GM12878 (cell line): ENCODE measurements at regions not wholly inside any gene's neighbourhood (a gene's known extent, or its start where the extent isn't known, plus 50 kb on each side); places are given as distances from the start of the nearest gene placed in this dataset.

Experiments
- ATAC-seq: fragments of 200-7000 bp; cut with Tn5 transposase; 3 replicates; pipeline ENCODE4 v1.9.1; 2020; ENCODE audit warnings: mild to moderate bottlenecking, moderate library complexity
- BruUV-seq: library from RNA; stranded (reverse); fragments of 400-500 nt; replicated peaks from 2 replicates; lab custom pipeline; 2021; lab: Mats Ljungman, UMichigan
- CTCF ChIA-PET: fragments of 300-600 bp; sonication (Branson Sonifier 250); formaldehyde crosslinking; extraction: SDS; loops from one replicate; lab custom pipeline; 2021; ENCODE audit warnings: inconsistent platforms; lab: Yijun Ruan, JAX
- POLR2A ChIA-PET: fragments of 350-600 bp; formaldehyde crosslinking; extraction: SDS; loops from one replicate; lab custom pipeline; 2021; ENCODE audit warnings: inconsistent platforms; lab: Charles Lee
- RAD21 ChIA-PET: fragments of 300-600 bp; sonication (Branson Sonifier 250); formaldehyde crosslinking; loops from one replicate; lab custom pipeline; 2023; ENCODE audit warnings: antibody characterized with exemption; ENCODE audit not compliant: unreplicated experiment; lab: Charles Lee
- SMC1A ChIA-PET: fragments of 300-600 bp; sonication (Branson Sonifier 250); formaldehyde crosslinking; loops from one replicate; lab custom pipeline; 2023; ENCODE audit not compliant: unreplicated experiment, uncharacterized antibody; lab: Charles Lee
- DNase-seq: peaks from one replicate; pipeline ENCODE4 v3.0.0-alpha.2; 2011; ENCODE audit warnings: low read depth, low spot score
- FAIRE-seq: peaks from 3 replicates; lab custom pipeline; 2011; peaks lifted over from hg19 to GRCh38; lab: Jason Lieb, UNC
- H2AFZ ChIP-seq: 2 replicates; pipeline ENCODE4 v1.6.0; 2011; ENCODE audit warnings: low read depth, low read length, control low read depth; ENCODE audit not compliant: control insufficient read depth
- H3K27ac ChIP-seq: 2 replicates; pipeline ENCODE4 v1.5.1; 2011; ENCODE audit warnings: control low read depth; ENCODE audit not compliant: control insufficient read depth, insufficient read depth
- H3K27me3 ChIP-seq, 2 experiments: replicated peaks in 1 of 2; 2 replicates each; pipeline versions ENCODE4 v1.6.0 to v1.6.1; 2011; ENCODE audit warnings: low read length in 1 of 2; ENCODE audit not compliant: control insufficient read depth in 2 of 2, insufficient read depth in 2 of 2
- H3K36me3 ChIP-seq, 2 experiments: 2 replicates each; pipeline ENCODE4 v1.5.1; 2011; ENCODE audit warnings: low read length in 1 of 2; ENCODE audit not compliant: control insufficient read depth in 2 of 2, insufficient read depth in 2 of 2
- H3K4me1 ChIP-seq: 2 replicates; pipeline ENCODE4 v1.6.1; 2011; ENCODE audit warnings: mild to moderate bottlenecking, low read length, moderate library complexity, mixed read lengths; ENCODE audit not compliant: control insufficient read depth, insufficient read depth
- H3K4me2 ChIP-seq: 2 replicates; pipeline ENCODE4 v1.6.0; 2011; ENCODE audit warnings: control low read depth; ENCODE audit not compliant: control insufficient read depth, insufficient read depth
- H3K4me3 ChIP-seq: fragments of 200-600 bp; sonication (generic); 2 replicates; pipeline ENCODE4 v1.5.1; 2016
- H3K79me2 ChIP-seq: 2 replicates; pipeline ENCODE4 v1.6.0; 2011; ENCODE audit warnings: low read length; ENCODE audit not compliant: control insufficient read depth, insufficient read depth
- H3K9ac ChIP-seq: 2 replicates; pipeline ENCODE4 v1.8.0; 2011; ENCODE audit warnings: low read length, control low read depth, mixed read lengths; ENCODE audit not compliant: control insufficient read depth, insufficient read depth
- H3K9me3 ChIP-seq: replicated peaks from 3 replicates; pipeline ENCODE4 v1.5.1; 2011; ENCODE audit warnings: mild to moderate bottlenecking, low read length; ENCODE audit not compliant: control insufficient read depth, insufficient read depth
- H4K20me1 ChIP-seq: 2 replicates; pipeline ENCODE4 v1.6.0; 2011; ENCODE audit not compliant: control insufficient read depth, insufficient read depth
- ASH2L ChIP-seq: fragments of 300-600, 200-600 bp; sonication (generic); IDR thresholded peaks from 2 replicates; pipeline ENCODE4 v1.6.1; 2017; ENCODE audit warnings: low read depth, mild to moderate bottlenecking, borderline replicate concordance
- BCL11A ChIP-seq: IDR thresholded peaks from 2 replicates; pipeline ENCODE4 v1.6.1; 2011; ENCODE audit warnings: low read depth, low read length
- ETV6 ChIP-seq, 2 experiments: fragments of 450-650 bp in 1 of 2; IDR thresholded peaks in 1 of 2; conservative IDR thresholded peaks in 1 of 2; 2 replicates each; pipeline ENCODE4 v1.6.1; 2014; ENCODE audit warnings: antibody characterized with exemption in 1 of 2, borderline replicate concordance in 1 of 2, low read depth in 1 of 2, mild to moderate bottlenecking in 1 of 2, moderate library complexity in 1 of 2
- HDGF ChIP-seq: fragments of 450-650 bp; IDR thresholded peaks from 2 replicates; pipeline ENCODE4 v1.6.1; 2016; ENCODE audit warnings: antibody characterized with exemption
- KAT2A ChIP-seq: conservative IDR thresholded peaks from 2 replicates; pipeline ENCODE4 v1.6.1; 2011; ENCODE audit warnings: low read depth, low read length; ENCODE audit not compliant: control insufficient read depth
- LARP7 ChIP-seq: fragments of 450-650 bp; IDR thresholded peaks from 2 replicates; pipeline ENCODE4 v1.6.1; 2017; ENCODE audit warnings: mild to moderate bottlenecking
- MEF2A ChIP-seq: IDR thresholded peaks from 2 replicates; pipeline ENCODE4 v1.6.1; 2011; ENCODE audit warnings: low read depth, mild to moderate bottlenecking, low read length, moderate library complexity; ENCODE audit not compliant: insufficient read depth
- NBN ChIP-seq: fragments of 450-650 bp; IDR thresholded peaks from 2 replicates; pipeline ENCODE4 v1.6.1; 2016
- NFYA ChIP-seq: IDR thresholded peaks from 2 replicates; pipeline ENCODE4 v1.6.1; 2011; ENCODE audit warnings: low read depth, mild to moderate bottlenecking, low read length, improper control_type of control experiment, borderline replicate concordance
- PAX5 ChIP-seq: IDR thresholded peaks from 2 replicates; pipeline ENCODE4 v1.6.1; 2011; ENCODE audit warnings: low read depth, low read length, borderline replicate concordance
- RUNX3 ChIP-seq: IDR thresholded peaks from 2 replicates; pipeline ENCODE4 v1.6.1; 2012; ENCODE audit warnings: low read length, inconsistent platforms
- SUPT20H ChIP-seq: IDR thresholded peaks from 2 replicates; pipeline ENCODE4 v1.6.1; 2011; ENCODE audit warnings: low read depth, mild to moderate bottlenecking, low read length, moderate library complexity, borderline replicate concordance; ENCODE audit not compliant: control insufficient read depth
- YBX1 ChIP-seq: fragments of 450-650 bp; IDR thresholded peaks from 2 replicates; pipeline ENCODE4 v1.6.1; 2016; ENCODE audit warnings: antibody characterized with exemption
- ZNF24 ChIP-seq: fragments of 450-650 bp; IDR thresholded peaks from 2 replicates; pipeline ENCODE4 v1.6.1; 2017; ENCODE audit warnings: antibody characterized with exemption, mild to moderate bottlenecking
- WGBS: methylation state at CpG from one replicate; pipeline ENCODE4 v1.1.6; 2016; ENCODE audit warnings: low lambda C conversion rate; ENCODE audit not compliant: insufficient replicate concordance, insufficient coverage; ENCODE audit errors: missing lambda C conversion rate; 5-methylcytosine and 5-hydroxymethylcytosine counted together
- in situ Hi-C: fragments of 300-500 bp; cut with MboI; formaldehyde crosslinking; loops from 9 replicates; pipeline ENCODE4 v1.14.3; 2018; ENCODE audit warnings: mixed read lengths
- intact Hi-C: fragments of 100-400 bp; cut with micrococcal nuclease; formaldehyde crosslinking; loops from one replicate; pipeline ENCODE4 v1.14.2; 2022; ENCODE audit not compliant: unreplicated experiment
- TF ChIP-seq, protein P1 (sequence below): fragments of 450-650 bp; IDR thresholded peaks from 2 replicates; pipeline ENCODE4 v1.6.1; 2016; ENCODE audit warnings: mild to moderate bottlenecking
- TF ChIP-seq, protein P2 (sequence below): IDR thresholded peaks from 2 replicates; pipeline ENCODE4 v1.6.1; 2011; ENCODE audit warnings: low read depth, low read length, improper control_type of control experiment, borderline replicate concordance
- TF ChIP-seq, protein P3 (sequence below): IDR thresholded peaks from 2 replicates; pipeline ENCODE4 v1.6.1; 2012; ENCODE audit warnings: low read depth, low read length, improper control_type of control experiment

DNA sequence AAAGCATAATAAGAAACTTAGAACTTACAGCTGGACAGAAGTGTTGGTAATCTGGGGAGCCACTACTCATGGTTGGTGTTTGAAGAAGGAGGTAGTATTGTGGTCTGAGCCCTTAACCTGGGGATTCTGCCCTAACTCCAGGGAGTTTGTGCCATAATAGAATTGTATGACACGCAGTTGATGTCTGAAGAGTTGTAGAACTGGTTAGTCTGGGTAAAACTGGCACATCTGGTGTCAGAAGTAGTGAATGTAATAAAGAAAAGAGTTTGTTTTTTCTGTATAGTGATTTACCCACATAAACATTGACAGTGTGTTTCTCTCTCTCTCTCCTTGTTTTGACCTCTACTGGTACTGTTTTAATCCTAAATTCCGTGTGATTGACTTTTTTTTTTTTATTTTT lies 448.1 kb upstream of the SEMA3D start:
- Histone ChIP-seq H3K4me3 (no peak overlapping the region), H3K4me1 (no peaks in the 10 kb centered on the region), H3K4me2 (no peak overlapping the region), H4K20me1 (no peaks in the 10 kb centered on the region), H3K9me3 (no peaks in the 10 kb centered on the region), H3K27ac (no peak overlapping the region), H3K27me3 (no peaks in the 10 kb centered on the region), H3K9ac (no peak overlapping the region), H3K79me2 (no peaks in the 10 kb centered on the region), H3K36me3 (no peaks in the 10 kb centered on the region), H2AFZ (no peak overlapping the region)
- ChIA-PET POLR2A (no interaction called here), SMC1A (no interaction called here), RAD21 (no interaction called here), CTCF (no interaction called here)
- intact Hi-C loops = no loop called here
- DNase-seq = no peak
- TF ChIP-seq NBN (no peak), KAT2A (no peak), NFYA (no peak)
- TF ChIP-seq, protein P1, sequence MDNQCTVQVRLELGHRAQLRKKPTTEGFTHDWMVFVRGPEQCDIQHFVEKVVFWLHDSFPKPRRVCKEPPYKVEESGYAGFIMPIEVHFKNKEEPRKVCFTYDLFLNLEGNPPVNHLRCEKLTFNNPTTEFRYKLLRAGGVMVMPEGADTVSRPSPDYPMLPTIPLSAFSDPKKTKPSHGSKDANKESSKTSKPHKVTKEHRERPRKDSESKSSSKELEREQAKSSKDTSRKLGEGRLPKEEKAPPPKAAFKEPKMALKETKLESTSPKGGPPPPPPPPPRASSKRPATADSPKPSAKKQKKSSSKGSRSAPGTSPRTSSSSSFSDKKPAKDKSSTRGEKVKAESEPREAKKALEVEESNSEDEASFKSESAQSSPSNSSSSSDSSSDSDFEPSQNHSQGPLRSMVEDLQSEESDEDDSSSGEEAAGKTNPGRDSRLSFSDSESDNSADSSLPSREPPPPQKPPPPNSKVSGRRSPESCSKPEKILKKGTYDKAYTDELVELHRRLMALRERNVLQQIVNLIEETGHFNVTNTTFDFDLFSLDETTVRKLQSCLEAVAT = no peak
- no peak for FAIRE-seq
- no peak for ATAC-seq
- no TSS peak for BruUV-seq
- WGBS = 0% methylated on average over 2 of the region's 2 CpGs
- in situ Hi-C loops = no loop called here

DNA sequence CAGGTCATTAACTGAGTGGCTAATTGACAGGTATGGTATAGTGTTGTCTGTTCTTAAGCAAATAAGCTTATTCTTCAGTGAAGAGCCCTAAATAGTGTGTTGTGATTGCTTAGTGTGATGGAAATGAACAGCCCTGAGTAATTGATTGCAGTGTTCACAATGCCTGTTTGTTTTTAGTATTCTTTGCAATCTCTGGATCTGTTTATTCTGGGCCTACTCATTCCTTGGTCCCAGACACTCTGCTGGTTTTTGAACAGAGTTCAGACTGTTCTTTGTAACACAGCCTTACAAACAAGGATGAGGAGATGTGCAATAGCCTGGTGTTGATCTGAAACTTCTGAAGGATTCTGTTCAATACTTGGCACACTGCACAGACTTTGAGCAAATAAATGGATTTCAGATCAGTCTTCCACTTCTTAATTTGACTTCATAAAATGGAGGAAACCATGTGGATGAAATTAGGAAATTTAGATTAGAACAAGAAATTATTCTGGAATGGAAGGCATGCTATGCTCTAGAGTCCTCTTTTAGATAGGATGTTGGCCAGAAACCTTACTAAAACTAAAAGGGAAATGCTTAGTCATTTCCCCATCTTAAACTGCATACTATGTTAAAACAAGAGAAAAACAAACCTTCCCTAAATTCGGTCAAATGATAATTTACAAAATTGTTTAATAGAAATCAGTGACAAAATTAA lies 444.2 kb upstream of the SEMA3D start:
- Histone ChIP-seq H3K4me2 (no peak overlapping the region), H3K9ac (no peak overlapping the region)
- FAIRE-seq = no peak
- TF ChIP-seq YBX1 = no peak
- TF ChIP-seq HDGF = no peak
- no peak for TF ChIP-seq MEF2A
- no peak for TF ChIP-seq PAX5
- TF ChIP-seq RUNX3 = no peak
- TF ChIP-seq ETV6 (conservative IDR thresholded peaks at IDR 0.05 in 1 of 2, IDR thresholded peaks at IDR 0.05 in 1 of 2; ENCODE audit: borderline replicate concordance in 1 of 2, low read depth in 1 of 2) = no peak
- TF ChIP-seq BCL11A = no peak
- TF ChIP-seq ZNF24 = no peak
- TF ChIP-seq, protein P2, sequence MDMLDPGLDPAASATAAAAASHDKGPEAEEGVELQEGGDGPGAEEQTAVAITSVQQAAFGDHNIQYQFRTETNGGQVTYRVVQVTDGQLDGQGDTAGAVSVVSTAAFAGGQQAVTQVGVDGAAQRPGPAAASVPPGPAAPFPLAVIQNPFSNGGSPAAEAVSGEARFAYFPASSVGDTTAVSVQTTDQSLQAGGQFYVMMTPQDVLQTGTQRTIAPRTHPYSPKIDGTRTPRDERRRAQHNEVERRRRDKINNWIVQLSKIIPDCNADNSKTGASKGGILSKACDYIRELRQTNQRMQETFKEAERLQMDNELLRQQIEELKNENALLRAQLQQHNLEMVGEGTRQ = no peak
- no peak for TF ChIP-seq LARP7
- TF ChIP-seq ASH2L = no peak
- no peak for TF ChIP-seq SUPT20H
- TF ChIP-seq, protein P3, sequence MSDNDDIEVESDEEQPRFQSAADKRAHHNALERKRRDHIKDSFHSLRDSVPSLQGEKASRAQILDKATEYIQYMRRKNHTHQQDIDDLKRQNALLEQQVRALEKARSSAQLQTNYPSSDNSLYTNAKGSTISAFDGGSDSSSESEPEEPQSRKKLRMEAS = no peak

More for the DNA sequence above, 444.2 kb upstream of the SEMA3D start:
- intact Hi-C loops (no loop called here), in situ Hi-C loops (no loop called here)
- DNase-seq (no peak), ATAC-seq (no peak)
- WGBS = 0% methylated on average over 1 of the region's 1 CpG
- Histone ChIP-seq H3K79me2 (no peaks in the 10 kb centered on the region), H3K4me3 (no peak overlapping the region), H3K4me1 (no peaks in the 10 kb centered on the region), H3K36me3 (no peaks in the 10 kb centered on the region), H3K27me3 (no peaks in the 10 kb centered on the region), H3K9me3 (no peaks in the 10 kb centered on the region), H3K27ac (no peak overlapping the region), H4K20me1 (no peaks in the 10 kb centered on the region), H2AFZ (no peak overlapping the region)
- BruUV-seq = no TSS peak
- ChIA-PET POLR2A (no interaction called here), CTCF (no interaction called here), SMC1A (no interaction called here), RAD21 (no interaction called here)
